EL (cell line): ENCODE measurements at regions not wholly inside any gene's neighbourhood (a gene's known extent, or its start where the extent isn't known, plus 50 kb on each side); places are given as distances from the start of the nearest gene placed in this dataset.
"Not testable (repeated sequence)": the region's sequence is repeated elsewhere in the genome, so short reads cannot be mapped to it uniquely, and the experiment has no call there.

Source experiments
- DNase-seq: peaks from one replicate; pipeline ENCODE4 v3.0.0-alpha.2; 2016

DNA sequence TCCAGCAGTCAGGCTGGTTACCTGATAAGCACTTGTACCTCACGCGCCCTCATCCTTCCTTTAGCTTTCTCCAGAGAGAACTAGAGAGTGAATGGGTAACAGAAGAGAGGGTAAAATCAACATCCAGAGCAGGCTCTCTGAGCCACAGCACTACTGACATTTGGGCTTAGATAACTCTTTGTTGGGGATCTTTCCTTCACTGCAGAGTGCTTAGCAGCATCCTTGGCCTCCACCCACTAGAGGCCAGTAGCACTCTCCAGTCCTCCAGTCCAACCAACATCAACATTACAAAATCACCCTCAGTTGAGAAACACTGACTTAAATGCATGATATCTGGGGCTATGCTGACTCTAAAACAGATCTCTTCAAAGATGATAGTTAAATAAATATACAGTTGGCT, 220.7 kb downstream of the TACR3 start:
- DNase-seq = peak; percentile 8

DNA sequence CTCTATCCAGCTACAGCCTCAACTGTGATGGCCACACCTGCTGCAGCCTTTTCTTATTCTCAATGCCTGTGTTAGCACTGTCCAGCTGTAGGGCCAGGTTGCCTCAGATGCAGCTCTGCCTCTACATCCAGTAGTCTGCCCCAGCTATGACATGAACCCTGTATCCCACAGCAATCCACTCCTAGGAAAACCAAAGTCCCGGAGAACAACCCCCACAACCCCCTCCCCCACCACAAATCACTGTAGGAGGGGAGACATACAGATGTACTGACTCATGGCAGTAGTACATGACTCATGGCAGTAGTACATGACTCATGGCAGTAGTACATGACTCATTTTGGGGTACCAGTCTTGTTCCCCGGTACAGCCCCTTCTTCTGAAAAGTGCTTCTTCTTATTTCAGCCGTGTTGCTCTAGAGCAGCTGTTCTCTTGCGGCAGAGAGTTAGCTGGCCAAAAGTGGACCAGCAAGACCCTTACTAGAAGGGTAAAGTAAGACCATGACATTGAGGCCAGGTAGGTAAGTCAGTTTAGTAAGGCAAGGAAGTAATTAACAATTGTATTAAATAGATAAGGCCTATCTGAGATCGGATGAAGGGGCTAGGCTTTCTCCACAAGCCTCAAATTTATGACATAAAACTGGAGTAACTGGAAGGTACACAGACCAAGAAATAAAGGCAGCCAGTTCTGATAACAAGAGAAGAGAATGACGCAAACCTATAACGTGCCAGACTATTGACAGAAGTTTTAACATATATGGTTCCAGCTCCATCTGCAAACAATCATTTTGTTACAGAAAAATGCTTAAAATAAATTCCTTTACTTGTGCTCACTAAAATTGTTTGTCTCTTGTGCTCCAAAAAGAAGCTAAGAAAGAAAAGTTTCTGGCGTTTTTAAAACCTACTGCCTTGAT, 221.4 kb downstream of the TACR3 start:
- DNase-seq = peak; percentile 70

DNA sequence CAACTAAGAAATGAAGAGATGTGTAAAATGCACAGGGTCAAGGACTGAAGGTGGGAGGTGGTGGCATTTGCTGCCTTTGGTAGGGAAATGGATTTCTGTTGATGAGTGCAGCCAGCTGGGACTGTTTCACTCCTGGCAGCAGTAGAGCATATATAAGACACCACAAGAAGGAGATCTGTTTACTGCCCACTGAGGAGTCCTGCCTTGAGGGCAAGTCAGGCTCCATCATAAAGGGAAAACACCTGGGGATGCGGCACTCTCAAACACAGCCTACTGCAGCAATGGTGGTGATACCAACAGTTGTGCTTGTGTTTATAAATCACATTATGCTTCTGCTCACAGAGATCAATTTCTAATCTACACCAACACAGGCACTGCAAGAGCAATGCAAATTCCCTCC, 222.1 kb downstream of the TACR3 start:
- no peak for DNase-seq

DNA sequence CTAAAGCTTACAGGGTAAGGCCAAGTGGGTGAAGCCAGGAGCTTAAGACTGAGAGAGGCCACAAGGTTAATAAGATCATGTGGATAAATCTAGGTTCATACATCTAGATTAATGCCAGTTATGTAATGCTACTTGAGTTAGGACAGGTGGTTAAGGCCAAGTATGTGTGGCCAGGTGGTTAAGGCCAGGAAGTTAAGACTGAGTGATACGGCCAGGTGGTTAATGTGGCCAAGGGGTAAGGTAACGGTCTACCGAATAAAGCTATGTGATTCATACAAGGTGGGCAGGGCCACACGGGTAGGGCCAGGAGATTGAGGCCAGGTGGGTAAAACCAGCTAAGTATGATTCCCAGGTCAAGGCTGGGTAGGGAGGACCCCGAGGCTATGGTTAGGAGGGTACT, 223.0 kb downstream of the TACR3 start:
- no peak for DNase-seq

DNA sequence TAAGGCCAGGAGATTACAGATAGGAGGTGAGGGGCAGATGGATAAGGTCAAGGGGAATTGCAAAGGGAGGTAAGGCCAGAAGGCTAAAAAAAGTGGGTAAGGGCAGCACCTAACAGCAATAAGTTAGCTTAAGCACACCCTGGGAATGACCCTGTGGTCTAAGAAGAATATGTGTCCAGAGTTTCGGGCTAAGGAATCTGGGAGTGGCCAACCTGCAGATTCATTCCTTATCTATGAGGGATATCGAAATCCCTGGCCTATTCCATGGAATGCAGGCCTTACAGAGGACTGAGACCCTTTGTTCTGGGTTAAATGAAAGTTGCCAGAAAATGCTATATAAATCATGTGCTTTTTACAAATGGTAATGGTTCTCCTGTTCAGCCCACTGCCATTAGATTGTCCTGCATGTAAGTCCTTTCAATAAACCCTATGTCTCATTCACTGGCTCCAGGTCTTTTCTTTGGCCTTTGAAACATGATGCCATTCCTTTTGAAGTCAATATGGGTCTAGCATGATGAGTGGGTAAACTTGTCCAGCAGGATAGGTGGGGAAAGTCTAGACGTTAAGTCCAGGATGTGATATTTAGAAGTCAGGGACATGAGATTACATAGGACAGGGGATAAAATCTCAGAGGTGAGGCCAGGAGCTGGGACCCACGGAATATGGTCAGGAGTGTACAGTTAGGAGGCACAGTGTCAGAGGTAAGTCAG, 226.2 kb downstream of the TACR3 start:
- peak; percentile 1 for DNase-seq

DNA sequence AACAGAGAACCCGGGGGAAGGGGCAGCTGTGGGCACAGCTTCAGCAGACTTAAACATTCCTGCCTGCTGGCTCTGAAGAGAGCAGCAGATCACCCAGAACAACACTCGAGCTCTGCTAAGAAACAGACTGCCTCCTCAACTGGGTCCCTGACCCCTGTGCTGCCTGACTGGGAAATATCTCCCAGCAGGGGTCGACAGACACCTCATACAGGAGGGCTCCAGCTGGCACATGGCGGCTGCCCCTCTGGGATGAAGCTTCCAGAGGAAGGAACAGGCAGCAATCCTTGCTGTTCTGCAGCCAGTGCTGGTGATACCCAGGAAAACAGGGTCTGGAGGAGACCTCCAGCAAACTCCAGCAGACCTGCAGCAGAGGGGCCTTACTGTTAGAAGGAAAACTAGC, 234.5 kb downstream of the TACR3 start:
- not testable (repeated sequence) for DNase-seq

DNA sequence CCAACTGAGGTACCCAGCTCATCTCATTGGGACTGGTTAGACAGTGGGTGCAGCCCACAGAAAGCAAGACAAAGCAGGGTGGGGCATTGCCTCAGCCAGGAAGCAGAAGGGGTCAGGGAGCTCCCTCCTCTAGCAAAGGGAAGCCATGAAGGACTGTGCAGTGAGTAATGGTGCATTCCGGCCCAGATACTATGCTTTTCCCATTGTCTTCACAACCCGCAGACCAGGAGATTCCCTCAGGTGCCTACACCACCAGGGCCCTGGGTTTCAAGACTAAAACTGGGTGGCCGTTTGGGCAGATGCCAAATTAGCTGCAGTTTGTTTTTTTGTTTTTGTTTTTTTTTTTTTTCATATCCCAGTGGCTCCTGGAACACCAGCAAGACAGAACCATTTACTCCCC, 235.3 kb downstream of the TACR3 start:
- no peak for DNase-seq

DNA sequence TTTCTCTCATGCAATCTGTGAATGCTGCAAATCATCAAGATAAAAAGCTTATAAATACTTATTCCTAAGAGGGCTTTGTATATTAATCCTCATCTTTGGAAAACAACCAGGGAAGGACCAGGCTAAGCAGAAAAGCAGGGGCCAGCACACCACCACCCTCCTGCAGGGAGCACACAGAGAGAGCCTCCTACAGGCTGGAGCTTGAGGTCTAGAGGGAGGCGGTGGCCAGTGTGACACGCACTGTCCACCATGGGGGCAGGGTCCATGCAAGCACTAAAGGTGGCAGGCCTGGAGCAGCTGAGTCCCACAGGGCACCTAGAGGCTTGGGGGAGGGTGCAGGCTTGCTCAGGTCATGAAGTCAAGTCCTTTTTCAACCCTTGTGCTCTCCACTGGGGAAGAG, 236.9 kb downstream of the TACR3 start:
- DNase-seq = no peak

DNA sequence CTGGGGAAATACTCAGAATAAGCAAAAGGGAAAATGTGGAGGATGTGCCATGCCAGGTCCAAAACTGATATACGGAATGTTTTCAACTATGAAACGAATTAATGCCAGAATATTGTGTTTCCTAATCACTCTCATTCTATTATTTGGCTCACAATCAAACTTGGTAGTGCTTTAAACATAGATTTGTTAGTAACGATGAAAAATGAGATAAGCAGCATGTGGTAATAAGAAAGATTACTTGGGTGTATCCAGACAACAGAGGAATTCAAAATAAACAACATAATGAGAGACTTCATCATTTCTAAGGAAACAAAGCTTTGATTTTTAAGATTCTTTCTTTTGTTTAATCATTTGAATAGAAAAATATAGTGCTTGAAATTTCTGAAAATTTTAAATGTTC, 237.3 kb downstream of the TACR3 start:
- DNase-seq = no peak

DNA sequence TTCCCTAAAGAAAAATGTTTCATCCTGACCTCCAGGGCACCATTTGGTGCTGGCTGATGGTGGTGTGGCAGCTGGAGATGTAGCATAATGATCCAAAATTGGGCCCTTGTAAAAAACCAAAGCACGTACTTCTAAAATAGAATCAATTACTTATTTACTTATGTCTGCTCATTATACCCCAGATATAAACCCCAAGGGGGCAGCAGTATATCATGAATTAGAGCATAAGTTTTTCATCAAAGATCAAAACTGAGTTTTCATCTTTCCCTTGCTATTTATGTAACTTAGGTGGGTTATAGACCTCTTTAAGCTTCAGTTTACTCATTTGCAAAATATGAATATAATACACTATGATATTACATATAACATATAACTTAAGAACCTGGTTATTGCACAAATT, 241.1 kb downstream of the TACR3 start:
- no peak for DNase-seq

DNA sequence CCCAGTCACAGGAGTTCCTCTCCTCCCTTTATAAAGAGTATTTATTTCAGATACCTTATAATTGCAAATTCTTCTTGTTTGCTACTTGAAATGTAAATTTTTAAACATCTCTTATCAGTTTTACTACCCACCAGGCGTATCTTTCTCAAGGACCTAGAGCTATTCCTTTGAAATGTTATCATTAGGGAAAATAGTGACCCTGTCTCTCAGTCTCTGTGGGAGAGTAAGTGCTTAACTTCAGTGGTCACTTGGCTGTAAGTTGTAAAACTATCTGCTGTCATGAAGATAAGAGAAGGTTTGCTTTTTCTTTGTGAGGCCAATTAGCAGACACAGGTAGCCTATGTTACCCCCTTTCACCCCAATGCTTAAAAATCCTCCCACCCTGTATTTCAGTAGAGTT, 241.6 kb downstream of the TACR3 start:
- no peak for DNase-seq

DNA sequence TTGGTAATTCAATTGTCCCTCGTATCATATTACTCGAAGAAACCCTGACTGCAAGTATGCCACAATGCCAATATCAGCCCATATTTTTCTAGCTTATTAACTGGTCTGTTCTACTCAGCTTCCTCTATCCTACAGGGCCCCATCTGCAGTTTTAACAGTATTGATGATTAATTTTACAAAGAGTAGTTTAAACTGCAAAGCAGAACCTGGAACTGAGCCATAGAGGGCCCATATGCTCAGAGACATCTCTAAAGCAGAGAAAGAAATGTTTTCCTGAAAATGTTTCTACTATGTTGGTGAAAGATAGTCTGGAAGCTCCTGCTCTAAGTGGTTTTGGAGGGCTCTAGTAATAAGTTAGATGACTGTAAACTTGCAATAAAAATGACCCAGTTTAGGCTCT, 259.4 kb upstream of the CENPE start:
- DNase-seq = no peak

DNA sequence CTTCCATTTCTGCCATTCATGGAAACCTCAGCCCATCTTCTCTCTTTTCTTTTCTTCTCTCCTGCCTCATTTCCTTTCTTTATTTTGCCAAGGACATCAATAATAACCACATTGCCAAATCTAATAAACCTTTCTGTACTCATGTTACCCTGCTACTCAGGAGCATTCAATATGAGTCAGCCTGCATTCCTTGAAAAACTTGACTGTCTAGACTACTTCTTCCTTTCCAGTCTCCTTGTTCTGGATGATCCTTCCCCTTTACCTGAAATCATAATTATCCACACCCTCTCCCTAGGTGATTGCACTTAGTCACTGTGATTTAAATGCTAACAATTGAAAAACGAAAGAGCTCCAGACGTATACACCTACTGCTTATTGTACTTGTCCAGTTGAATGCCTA, 253.2 kb upstream of the CENPE start:
- DNase-seq = no peak

DNA sequence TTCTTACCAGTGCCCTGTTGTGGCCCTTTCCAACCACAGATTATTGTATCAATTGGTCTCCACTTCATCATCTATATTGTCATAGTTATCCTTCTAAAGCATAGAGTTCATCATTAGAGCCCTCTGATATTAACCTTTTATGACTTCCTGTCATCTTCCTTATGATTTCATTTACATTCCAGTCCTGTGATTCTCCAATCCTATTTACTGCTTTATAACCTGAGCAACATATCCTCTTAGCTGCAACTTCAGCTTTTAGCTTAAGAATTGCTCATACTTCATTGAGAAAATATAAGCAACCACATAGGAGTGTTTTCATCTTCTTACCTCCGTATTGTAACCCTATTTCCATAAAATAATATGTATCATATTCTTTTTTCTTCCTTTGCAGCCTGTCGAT, 252.6 kb upstream of the CENPE start:
- DNase-seq = no peak

DNA sequence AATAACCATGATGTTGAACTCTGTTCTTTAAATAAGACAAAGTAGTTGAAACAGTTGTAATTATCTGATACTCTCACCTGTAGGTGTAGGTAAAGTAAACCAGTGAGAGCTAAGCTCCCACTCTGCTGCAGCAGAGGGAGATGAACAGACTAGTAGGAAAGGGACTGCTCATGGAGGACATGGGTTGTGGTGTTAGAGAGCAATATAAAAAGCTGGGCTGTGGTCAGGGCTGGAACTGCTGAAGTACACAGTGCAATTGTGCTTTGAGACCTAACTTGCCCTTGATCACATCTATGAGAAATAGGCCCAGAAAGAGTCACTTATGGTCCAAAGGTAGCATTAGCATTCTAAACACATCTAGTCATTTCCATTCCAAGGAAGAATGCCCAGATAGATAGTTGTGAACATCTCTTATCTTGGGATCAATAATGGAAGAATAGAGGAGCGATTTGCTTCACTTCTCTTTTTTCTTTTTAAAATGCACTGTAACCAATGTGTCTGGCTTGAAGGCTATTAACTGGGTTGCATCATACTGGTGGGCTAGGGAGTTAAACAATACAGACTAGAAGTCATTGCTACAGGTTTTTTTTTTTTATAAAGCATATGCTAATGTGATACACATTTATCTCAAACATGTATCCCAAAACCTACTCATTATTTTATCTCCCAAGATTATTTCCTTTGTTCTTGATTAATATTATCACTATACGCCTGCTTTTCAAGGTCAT, 251.3 kb upstream of the CENPE start:
- DNase-seq = no peak

DNA sequence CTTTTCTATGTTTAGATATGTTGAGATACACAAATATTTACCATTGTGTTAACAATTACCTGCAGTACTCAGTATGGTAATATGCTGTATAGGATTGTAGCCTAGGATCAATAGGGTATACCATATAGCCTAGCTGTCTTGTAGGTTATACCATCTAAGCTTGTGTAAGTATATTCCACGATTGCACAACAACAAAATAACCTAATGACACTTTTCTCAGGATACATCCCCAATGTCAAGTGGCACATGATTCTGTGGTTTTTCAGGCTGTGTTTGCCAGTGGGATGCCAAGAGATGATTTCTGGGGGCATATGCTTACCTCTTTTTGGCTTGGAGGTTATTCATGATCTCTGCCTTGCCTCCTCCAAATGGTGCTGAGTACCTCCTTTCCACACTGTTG, 247.2 kb upstream of the CENPE start:
- no peak for DNase-seq

DNA sequence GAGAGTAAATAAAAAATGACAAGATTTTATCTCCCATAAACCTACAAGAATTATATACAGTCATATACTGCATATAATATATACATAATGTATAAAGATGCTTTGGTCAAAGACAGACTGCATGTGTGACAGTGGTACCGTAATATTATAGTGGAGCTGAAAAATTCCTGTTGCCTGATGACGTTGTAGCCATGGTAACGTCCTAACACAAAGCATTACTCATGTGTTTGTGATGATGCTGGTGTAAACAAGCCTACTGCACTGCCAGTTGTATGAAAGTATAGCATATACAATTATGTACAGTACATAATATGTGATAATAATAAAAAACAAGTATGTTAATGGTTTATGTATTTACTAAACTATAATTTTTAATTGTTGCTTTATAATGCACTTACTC, 245.2 kb upstream of the CENPE start:
- DNase-seq = peak; percentile 12

DNA sequence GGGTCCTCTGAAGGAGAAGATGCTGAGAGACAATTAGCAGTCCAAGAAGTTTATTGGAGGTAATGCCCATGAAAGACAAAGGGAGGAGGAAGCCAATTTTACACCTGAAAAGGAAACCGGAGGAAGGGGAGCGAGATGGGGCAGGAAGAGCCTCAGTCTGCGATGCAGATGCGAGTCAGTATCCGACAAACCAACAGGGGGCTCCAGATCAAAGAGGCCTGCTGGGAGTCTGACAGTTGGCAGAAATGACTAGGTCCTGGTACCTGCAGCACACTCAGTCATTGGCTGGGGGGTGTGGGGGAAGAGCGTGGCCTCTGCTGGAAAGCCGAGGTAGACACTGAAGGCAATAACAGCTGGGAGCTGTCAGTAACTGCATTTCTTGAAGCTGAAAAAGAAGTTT, 231.1 kb upstream of the CENPE start:
- DNase-seq = peak; percentile 4

DNA sequence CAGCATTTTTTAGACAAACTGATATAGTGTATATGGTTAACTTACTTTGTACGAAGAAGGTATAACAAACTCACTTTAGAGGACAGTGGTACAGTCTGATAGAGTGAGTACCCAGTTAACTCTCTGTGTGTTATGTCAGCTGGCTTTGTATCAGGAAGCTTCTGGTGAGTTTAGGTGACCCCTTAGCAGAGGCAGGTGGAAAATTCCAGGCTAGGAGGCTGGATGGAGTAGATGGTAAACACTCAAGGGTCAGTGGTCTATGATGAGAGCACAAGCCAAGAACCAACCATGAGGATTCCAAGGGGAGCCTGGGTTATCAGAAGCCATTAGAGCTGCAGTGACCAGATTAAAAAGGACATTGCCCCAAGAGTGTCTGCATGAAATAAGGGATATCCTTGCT, 227.3 kb upstream of the CENPE start:
- DNase-seq = no peak

DNA sequence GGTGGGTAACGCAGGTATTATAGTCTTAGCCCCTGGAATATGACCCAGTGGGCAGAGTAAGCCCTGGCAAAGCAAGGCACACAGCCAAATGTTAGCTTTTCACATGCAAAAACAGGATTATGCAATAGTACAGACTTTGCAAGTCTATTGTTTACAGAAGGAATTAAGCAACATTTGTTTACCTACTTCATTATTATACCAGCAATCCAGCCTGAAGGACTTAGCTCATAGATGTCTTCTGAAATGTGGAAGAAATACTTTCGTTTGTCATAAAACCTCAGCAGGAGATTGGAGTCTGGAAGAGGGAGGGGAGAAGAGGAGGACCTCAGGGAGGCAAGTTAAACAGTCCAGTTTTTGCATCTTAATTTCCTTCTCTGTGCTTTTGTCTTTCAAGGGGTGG, 226.7 kb upstream of the CENPE start:
- peak; percentile 9 for DNase-seq

DNA sequence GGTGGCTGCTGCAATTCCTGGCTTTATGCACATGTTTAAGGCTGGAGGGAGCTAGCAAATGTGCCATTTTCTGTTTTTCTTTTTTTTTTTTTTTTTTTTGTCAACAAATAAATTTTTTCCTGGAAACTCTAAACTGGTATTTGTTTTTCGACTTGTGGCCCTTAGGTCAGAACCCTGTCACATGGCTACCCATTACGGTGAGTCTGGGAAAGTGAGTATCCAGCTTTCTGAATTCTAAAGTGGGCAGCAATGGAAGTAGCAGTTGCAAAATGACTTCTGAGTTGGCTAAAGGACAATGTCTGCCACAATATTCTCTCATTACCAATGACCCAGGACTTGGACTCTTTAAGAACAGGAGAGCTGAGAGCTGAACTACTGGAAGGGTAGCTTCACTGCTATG, 225.1 kb upstream of the CENPE start:
- DNase-seq = no peak

DNA sequence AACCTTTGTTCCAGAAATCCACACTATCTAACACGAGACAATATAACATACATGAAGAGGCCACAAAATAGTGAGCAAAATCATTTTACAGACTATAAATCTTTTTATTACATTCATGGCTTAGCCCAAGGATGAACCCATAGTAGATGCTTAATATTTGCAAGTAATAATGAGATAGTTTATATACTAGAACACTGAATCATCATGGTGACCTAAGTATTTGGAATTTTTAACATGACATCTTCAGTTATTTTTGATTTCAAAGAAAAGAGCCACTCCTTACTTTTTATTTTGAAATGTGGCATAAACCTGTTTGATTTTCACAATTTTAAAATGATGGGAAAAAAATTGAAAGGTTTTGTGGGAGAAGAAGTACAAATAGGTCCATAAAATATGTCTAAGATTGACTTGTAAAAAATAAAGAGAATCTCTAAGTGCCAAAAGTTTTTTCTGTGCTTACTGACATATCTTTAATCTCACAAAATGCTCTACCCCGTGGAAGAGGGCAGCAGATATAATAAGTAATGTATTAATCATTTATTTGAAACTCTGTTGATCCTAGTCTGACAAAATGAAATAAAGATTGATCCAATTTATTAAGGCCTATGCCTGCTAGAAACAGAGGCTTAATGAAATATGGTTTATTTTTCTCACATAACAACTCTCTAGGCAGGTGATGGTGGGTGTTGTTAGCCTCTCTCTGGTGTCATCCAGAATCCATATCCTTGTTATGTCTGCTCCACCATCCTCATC, 224.5 kb upstream of the CENPE start:
- DNase-seq = peak; percentile 35

DNA sequence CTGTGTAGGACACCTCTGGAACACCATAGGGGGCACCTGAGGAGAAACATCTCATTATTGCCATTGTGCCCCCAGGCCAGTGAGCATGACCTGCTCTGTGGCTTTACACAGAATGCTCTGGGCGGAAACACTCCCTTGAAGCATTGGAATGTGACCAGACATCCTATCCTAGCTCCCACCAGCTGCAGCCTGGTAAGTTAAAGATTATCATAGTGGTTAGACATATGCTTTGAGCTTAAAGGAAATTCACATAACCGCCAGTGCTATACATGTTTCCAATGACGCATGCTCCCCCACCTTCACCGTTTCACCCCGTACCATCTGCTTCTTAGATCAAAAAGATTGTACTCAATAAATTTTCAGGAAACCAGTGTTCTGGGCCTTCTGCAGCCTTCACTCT, 217.7 kb upstream of the CENPE start:
- peak; percentile 28 for DNase-seq
